ENCODE measurements at regions not wholly inside any gene's neighbourhood (a gene's known extent, or its start where the extent isn't known, plus 50 kb on each side); places are given as distances from the start of the nearest gene placed in this dataset.

DNA sequence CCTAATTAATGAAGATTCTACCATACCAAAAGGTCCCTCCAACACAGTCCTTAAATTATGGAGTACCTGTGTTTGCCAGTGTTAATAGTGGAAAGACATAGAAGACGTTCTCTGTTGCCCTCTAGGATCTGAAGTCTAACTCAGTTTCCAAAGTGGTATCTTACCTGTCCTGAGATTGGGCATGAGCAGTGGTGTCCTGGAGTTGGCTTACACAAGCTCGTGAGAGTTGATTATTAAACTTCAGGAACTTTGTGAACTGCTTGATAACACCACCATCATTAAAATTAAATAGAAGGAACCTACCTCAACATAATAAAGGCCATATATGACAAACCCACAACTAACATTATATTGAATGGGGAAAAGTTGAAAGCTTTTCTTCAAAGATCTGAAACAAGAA lies 60.9 kb upstream of the SMARCA2 start:
- no peak for DNase-seq (ENCODE audit: low read depth)
- TF ChIP-seq, protein P1, sequence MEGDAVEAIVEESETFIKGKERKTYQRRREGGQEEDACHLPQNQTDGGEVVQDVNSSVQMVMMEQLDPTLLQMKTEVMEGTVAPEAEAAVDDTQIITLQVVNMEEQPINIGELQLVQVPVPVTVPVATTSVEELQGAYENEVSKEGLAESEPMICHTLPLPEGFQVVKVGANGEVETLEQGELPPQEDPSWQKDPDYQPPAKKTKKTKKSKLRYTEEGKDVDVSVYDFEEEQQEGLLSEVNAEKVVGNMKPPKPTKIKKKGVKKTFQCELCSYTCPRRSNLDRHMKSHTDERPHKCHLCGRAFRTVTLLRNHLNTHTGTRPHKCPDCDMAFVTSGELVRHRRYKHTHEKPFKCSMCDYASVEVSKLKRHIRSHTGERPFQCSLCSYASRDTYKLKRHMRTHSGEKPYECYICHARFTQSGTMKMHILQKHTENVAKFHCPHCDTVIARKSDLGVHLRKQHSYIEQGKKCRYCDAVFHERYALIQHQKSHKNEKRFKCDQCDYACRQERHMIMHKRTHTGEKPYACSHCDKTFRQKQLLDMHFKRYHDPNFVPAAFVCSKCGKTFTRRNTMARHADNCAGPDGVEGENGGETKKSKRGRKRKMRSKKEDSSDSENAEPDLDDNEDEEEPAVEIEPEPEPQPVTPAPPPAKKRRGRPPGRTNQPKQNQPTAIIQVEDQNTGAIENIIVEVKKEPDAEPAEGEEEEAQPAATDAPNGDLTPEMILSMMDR (IDR thresholded peaks at IDR 0.05; ENCODE audit: insufficient read depth, low read depth, low read length, missing control alignments), result no peak
- no peak overlapping the region for H3K4me3 ChIP-seq (ENCODE audit: low read length)

DNA sequence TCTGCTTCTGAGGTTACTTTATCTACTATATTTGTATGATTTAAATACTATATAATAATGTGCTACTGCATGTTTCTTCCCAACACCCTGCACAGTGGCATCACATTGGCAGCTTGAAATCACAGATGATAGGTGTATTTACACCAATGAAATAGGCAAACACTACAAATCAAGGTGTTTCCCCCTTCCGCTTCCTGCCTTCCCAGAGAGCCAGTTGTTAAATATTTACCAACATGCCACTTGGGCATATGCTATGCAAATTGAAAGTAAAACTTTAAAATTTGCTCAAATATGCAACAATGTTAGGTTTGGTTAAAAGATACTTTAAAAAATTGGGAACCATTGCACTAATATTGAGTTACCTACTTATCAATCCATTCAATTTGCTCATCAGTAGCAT lies 58.2 kb upstream of the SMARCA2 start:
- no peak for DNase-seq (ENCODE audit: low read depth)
- H3K4me3 ChIP-seq (ENCODE audit: low read length), result no peak overlapping the region
- TF ChIP-seq, protein P1 (IDR thresholded peaks at IDR 0.05; ENCODE audit: insufficient read depth, low read depth, low read length, missing control alignments), result no peak

DNA sequence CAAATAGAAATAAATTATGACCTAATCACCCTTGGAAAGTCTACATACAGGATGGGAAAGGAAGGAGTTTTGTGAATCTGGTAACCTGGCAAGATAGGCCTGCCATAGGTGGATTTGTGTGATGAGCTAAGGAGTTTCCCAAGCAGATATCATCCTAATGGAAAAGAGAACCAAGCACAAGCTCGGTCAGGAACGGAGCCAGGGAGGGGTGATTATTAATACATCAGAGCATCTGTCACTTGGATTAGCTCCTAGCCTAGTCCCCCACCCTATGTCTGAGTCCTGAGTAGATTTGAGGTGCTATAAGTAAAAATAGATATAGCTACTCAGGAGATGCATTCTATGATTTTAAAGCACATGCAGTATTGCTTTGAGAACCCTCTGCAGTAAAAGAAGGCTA lies 57.3 kb upstream of the SMARCA2 start:
- H3K4me3 ChIP-seq (ENCODE audit: low read length), result no peak overlapping the region
- DNase-seq (ENCODE audit: low read depth), result no peak
- TF ChIP-seq, protein P1 (IDR thresholded peaks at IDR 0.05; ENCODE audit: insufficient read depth, low read depth, low read length, missing control alignments), result no peak

DNA sequence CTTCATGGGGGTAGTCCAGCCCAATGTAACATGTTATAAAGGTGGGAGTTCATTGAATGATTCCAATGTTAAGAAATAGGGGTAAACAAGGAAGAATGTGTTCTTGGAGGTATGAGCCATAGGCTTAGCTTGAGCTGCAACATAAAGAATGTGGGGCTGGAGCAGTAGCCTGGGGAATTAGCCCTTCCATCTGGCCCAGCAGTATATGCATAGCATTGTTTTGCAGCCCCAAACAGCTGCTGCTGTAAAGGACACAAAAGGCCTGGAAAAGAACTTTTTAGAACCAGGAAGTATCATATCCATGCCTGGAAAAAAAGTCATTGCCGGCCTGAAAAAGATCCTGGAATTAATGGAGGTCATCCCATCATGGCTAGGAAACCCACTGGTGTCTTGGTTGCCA lies 55.8 kb upstream of the SMARCA2 start:
- H3K4me3 ChIP-seq (ENCODE audit: low read length), result no peak overlapping the region
- TF ChIP-seq, protein P1 (IDR thresholded peaks at IDR 0.05; ENCODE audit: insufficient read depth, low read depth, low read length, missing control alignments), result no peak
- no peak for DNase-seq (ENCODE audit: low read depth)

DNA sequence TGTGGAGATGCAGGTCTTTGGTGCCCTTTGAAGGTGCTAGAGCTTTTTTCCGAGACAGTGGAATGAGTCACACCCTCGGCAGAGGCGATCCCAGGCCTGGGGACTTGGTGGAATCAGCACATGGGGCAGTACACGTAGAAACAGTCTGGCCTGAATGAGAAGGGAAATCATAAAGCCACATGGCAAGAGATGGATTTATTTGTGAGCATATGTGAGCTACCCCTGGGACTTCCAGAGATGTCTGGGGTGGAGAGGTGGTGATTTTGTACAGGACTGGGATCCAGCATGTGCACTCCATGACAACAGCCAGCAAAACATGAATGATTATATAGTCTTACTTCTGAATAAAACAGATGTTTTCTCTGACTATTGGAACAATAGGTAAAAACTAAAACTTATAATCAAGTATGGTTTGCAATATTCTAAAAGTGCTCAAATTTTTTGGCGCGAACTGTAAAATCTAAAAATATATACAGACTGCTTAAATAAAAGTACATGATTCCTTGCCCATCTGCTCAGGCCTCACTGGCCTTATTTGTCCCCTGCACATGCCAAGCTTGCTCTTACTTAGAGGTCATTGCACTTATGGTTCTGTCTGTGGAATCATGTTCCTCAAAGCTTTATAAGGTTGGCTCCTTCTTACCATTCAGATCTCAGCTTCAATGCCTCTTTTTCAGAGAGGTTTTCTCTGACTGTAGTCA lies 54.7 kb upstream of the SMARCA2 start:
- no peak for DNase-seq (ENCODE audit: low read depth)
- no peak overlapping the region for H3K4me3 ChIP-seq (ENCODE audit: low read length)
- TF ChIP-seq, protein P1 (IDR thresholded peaks at IDR 0.05; ENCODE audit: insufficient read depth, low read depth, low read length, missing control alignments), result no peak

DNA sequence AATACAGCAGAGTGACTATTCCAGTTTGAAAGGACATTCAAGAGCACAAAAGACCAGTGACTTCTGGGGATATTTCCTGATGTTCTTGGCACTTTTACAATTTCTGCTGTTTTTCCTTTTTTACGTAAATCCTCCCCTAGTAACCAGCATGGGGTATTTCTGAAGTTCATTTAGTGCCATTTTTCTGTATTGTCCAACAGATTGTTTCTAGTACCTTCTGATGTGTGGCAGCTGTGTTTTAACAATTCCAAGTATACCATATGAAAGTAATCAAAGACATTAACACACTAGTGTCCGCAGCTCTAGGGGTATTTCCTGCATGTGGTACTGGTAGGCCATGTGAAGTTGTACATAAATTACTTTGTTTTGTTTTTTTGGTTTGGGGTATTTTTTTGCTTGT lies 53.0 kb upstream of the SMARCA2 start:
- H3K4me3 ChIP-seq (ENCODE audit: low read length), result no peak overlapping the region
- no peak for DNase-seq (ENCODE audit: low read depth)
- TF ChIP-seq, protein P1 (IDR thresholded peaks at IDR 0.05; ENCODE audit: insufficient read depth, low read depth, low read length, missing control alignments), result no peak

DNA sequence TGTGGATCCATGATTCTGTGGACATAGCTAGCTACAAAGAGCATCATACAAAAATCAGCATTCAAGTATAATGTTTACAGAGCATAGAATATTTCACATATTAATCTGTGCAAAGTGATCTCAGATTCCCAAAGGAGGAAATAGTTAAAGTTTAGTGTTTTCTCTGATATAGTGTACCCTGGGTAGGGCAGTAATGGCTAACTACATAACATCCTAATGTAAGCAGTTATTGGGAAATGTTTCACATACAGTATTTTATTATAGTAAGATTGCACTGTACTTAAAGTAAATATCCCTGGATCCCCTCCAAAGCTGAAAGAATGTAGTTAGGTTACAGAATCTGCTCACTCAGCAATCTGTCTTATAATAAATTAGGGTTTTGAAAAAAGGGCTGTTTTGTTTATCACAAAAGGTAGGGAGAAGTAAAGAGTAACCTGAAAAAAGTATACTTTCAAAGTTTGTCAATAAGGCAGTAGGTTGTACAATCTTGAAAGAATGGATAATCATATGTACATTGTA lies 52.5 kb upstream of the SMARCA2 start:
- TF ChIP-seq, protein P1 (IDR thresholded peaks at IDR 0.05; ENCODE audit: insufficient read depth, low read depth, low read length, missing control alignments), result no peak
- DNase-seq (ENCODE audit: low read depth), result no peak
- no peak overlapping the region for H3K4me3 ChIP-seq (ENCODE audit: low read length)
